HUES64 (cell line): ENCODE measurements at regions not wholly inside any gene's neighbourhood (a gene's known extent, or its start where the extent isn't known, plus 50 kb on each side); places are given as distances from the start of the nearest gene placed in this dataset.

Experiments
- H3K27ac ChIP-seq: 2 replicates; pipeline ENCODE4 v1.7.0; 2013; ENCODE audit warnings: low read depth, low read length, inconsistent platforms
- H3K27me3 ChIP-seq: 2 replicates; pipeline ENCODE4 v1.6.1; 2013; ENCODE audit warnings: mild to moderate bottlenecking, low read length; ENCODE audit not compliant: insufficient read depth
- H3K36me3 ChIP-seq: 2 replicates; pipeline ENCODE4 v1.6.1; 2013; ENCODE audit warnings: mild to moderate bottlenecking, low read length; ENCODE audit not compliant: insufficient read depth
- H3K4me1 ChIP-seq: 2 replicates; pipeline ENCODE4 v1.6.1; 2013; ENCODE audit warnings: mild to moderate bottlenecking, low read length, moderate library complexity; ENCODE audit not compliant: insufficient read depth
- H3K4me3 ChIP-seq: 2 replicates; pipeline ENCODE4 v1.5.1; 2013; ENCODE audit warnings: mild to moderate bottlenecking, low read length, moderate library complexity
- H3K9ac ChIP-seq: 2 replicates; pipeline ENCODE4 v1.6.1; 2013; ENCODE audit warnings: mild to moderate bottlenecking, low read depth, low read length
- H3K9me3 ChIP-seq: 2 replicates; pipeline ENCODE4 v1.6.1; 2013; ENCODE audit warnings: low read depth, low read length; ENCODE audit not compliant: insufficient read depth
- WGBS: fragments of 150-250, 120-280 bp; methylation state at CpG from one replicate; pipeline ENCODE4 v1.1.7; 2013; ENCODE audit warnings: missing lambda C conversion rate; 5-methylcytosine and 5-hydroxymethylcytosine counted together

GRCh38 chr10:64486901-64487300 lies 965.7 kb downstream of the REEP3 start:
- H3K9ac ChIP-seq, result no peak overlapping the region
- H3K4me3 ChIP-seq, result no peak overlapping the region
- no peaks in the 10 kb centered on the region for H3K4me1 ChIP-seq
- H3K27ac ChIP-seq, result no peak overlapping the region
- H3K36me3 ChIP-seq, result no peaks in the 10 kb centered on the region
- no peaks in the 10 kb centered on the region for H3K27me3 ChIP-seq
- H3K9me3 ChIP-seq, result no peaks in the 10 kb centered on the region

- no peak overlapping the region for H3K9ac ChIP-seq
- H3K4me3 ChIP-seq, result no peak overlapping the region
- no peaks in the 10 kb centered on the region for H3K9me3 ChIP-seq
- H3K4me1 ChIP-seq, result no peaks in the 10 kb centered on the region
- no peaks in the 10 kb centered on the region for H3K36me3 ChIP-seq
- no peaks in the 10 kb centered on the region for H3K27me3 ChIP-seq
- no peak overlapping the region for H3K27ac ChIP-seq
These were observed 973.7 kb downstream of the REEP3 start for GRCh38 chr10:64494901-64495300.

GRCh38 chr10:64497306-64497705 lies 976.1 kb downstream of the REEP3 start:
- no peak overlapping the region for H3K9ac ChIP-seq
- H3K27ac ChIP-seq, result no peak overlapping the region
- H3K4me1 ChIP-seq, result no peaks in the 10 kb centered on the region
- H3K36me3 ChIP-seq, result no peaks in the 10 kb centered on the region
- H3K4me3 ChIP-seq, result no peak overlapping the region
- WGBS, result 100% methylated on average over 4 of the region's 8 CpGs
- no peaks in the 10 kb centered on the region for H3K9me3 ChIP-seq
- H3K27me3 ChIP-seq, result no peaks in the 10 kb centered on the region

- H3K36me3 ChIP-seq, result no peaks in the 10 kb centered on the region
- no peaks in the 10 kb centered on the region for H3K9me3 ChIP-seq
- no peak overlapping the region for H3K27ac ChIP-seq
- no peaks in the 10 kb centered on the region for H3K27me3 ChIP-seq
- H3K4me1 ChIP-seq, result 0 out of 2 replicates have a peak, but pooled peaks cover 5% of the 10 kb centered on the region
- no peak overlapping the region for H3K9ac ChIP-seq
- no peak overlapping the region for H3K4me3 ChIP-seq
These were observed 980.6 kb downstream of the REEP3 start for GRCh38 chr10:64501807-64502206.

GRCh38 chr10:64502936-64503335 lies 981.7 kb downstream of the REEP3 start:
- Histone ChIP-seq H3K27ac (no peak overlapping the region), H3K9ac (no peak overlapping the region), H3K4me1 (peaks cover 13% of the 10 kb centered on the region; the same call in 1 of the 2 replicates), H3K9me3 (no peaks in the 10 kb centered on the region), H3K27me3 (no peaks in the 10 kb centered on the region), H3K4me3 (no peak overlapping the region), H3K36me3 (no peaks in the 10 kb centered on the region)
- 91% methylated on average over 1 of the region's 2 CpGs for WGBS

GRCh38 chr10:64503429-64503828 lies 982.2 kb downstream of the REEP3 start:
- Histone ChIP-seq H3K4me1 (peaks cover 13% of the 10 kb centered on the region; the same call in 1 of the 2 replicates), H3K36me3 (no peaks in the 10 kb centered on the region), H3K4me3 (no peak overlapping the region), H3K9me3 (no peaks in the 10 kb centered on the region), H3K9ac (no peak overlapping the region), H3K27me3 (no peaks in the 10 kb centered on the region), H3K27ac (no peak overlapping the region)
- WGBS, result 97% methylated on average over 3 of the region's 3 CpGs

GRCh38 chr10:64505501-64505900 lies 984.3 kb downstream of the REEP3 start:
- Histone ChIP-seq H3K27me3 (no peaks in the 10 kb centered on the region), H3K9me3 (no peaks in the 10 kb centered on the region), H3K9ac (no peak overlapping the region), H3K27ac (no peak overlapping the region), H3K4me3 (no peak overlapping the region), H3K36me3 (no peaks in the 10 kb centered on the region), H3K4me1 (peaks cover 13% of the 10 kb centered on the region; the same call in 1 of the 2 replicates)
- 100% methylated on average over 1 of the region's 1 CpG for WGBS

GRCh38 chr10:64506963-64507362 lies 985.8 kb downstream of the REEP3 start:
- H3K9me3 ChIP-seq, result no peaks in the 10 kb centered on the region
- no peaks in the 10 kb centered on the region for H3K36me3 ChIP-seq
- H3K4me1 ChIP-seq, result peaks cover 13% of the 10 kb centered on the region; the same call in 1 of the 2 replicates
- 55% methylated on average over 3 of the region's 3 CpGs for WGBS
- no peak overlapping the region for H3K27ac ChIP-seq
- H3K27me3 ChIP-seq, result no peaks in the 10 kb centered on the region
- no peak overlapping the region for H3K4me3 ChIP-seq
- H3K9ac ChIP-seq, result no peak overlapping the region

GRCh38 chr10:64507651-64508028 lies 986.4 kb downstream of the REEP3 start:
- WGBS, result 96% methylated on average over 2 of the region's 2 CpGs
- no peaks in the 10 kb centered on the region for H3K36me3 ChIP-seq
- no peak overlapping the region for H3K27ac ChIP-seq
- H3K9me3 ChIP-seq, result no peaks in the 10 kb centered on the region
- H3K4me1 ChIP-seq, result peaks cover 13% of the 10 kb centered on the region; the same call in 1 of the 2 replicates
- no peak overlapping the region for H3K4me3 ChIP-seq
- H3K27me3 ChIP-seq, result no peaks in the 10 kb centered on the region
- H3K9ac ChIP-seq, result no peak overlapping the region

GRCh38 chr10:64508029-64508661 lies 986.9 kb downstream of the REEP3 start:
- Histone ChIP-seq H3K4me1 (peaks cover 13% of the 10 kb centered on the region; the same call in 1 of the 2 replicates), H3K9ac (no peak overlapping the region), H3K27me3 (no peaks in the 10 kb centered on the region), H3K4me3 (no peak overlapping the region), H3K36me3 (no peaks in the 10 kb centered on the region), H3K27ac (no peak overlapping the region), H3K9me3 (no peaks in the 10 kb centered on the region)
- WGBS, result 87% methylated on average over 2 of the region's 2 CpGs

GRCh38 chr10:64515970-64516699 lies 994.9 kb downstream of the REEP3 start:
- H3K4me3 ChIP-seq, result no peak overlapping the region
- WGBS, result 83% methylated on average over 1 of the region's 2 CpGs
- H3K9me3 ChIP-seq, result no peaks in the 10 kb centered on the region
- H3K27ac ChIP-seq, result no peak overlapping the region
- H3K4me1 ChIP-seq, result no peaks in the 10 kb centered on the region
- no peaks in the 10 kb centered on the region for H3K36me3 ChIP-seq
- H3K27me3 ChIP-seq, result no peaks in the 10 kb centered on the region
- no peak overlapping the region for H3K9ac ChIP-seq
